ENCODE measurements at regions not wholly inside any gene's neighbourhood (a gene's known extent, or its start where the extent isn't known, plus 50 kb on each side); places are given as distances from the start of the nearest gene placed in this dataset.

DNA sequence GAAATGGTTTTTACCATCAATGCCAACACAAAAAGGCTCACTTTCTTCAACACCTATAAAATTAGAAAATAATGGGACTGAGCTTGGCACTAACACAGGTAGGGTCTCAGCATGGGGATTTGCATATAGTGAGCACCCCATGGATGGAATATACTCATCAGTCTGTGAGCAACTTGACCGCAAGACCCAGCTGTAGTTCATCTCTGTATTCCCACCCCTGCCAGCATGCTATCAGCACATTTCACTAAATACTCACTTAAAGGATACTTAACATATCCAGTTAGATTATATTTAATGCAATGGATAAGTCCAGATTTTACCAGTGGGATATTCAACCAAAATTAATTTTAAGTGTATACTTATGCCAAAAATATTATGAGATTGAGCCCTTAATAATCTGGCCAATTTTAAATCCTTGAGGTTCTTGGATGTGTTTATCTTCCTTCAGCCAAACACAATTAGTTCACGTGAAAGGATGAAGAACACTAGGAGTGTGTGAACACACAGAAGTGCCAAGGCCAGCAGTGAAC, 66.7 kb downstream of the C16orf95 start:
- peaks cover 3% of the 10 kb centered on the region for H3K27me3 ChIP-seq (ENCODE audit: insufficient read depth, low read length)
- H3K4me1 ChIP-seq (ENCODE audit: insufficient read depth, low read length), result no peaks in the 10 kb centered on the region
- Mint-ChIP-seq H3K36me3 (ENCODE audit: low read depth, unreplicated experiment) (peaks cover 1% of the 10 kb centered on the region), H3K9me3 (ENCODE audit: unreplicated experiment) (peaks cover 2% of the 10 kb centered on the region), H3K4me3 (ENCODE audit: unreplicated experiment) (no peak overlapping the region), H3K4me1 (ENCODE audit: low read depth, unreplicated experiment) (peaks cover 2% of the 10 kb centered on the region), H3K27me3 (ENCODE audit: low read depth, unreplicated experiment) (peaks cover 27% of the 10 kb centered on the region), H3K27ac (ENCODE audit: unreplicated experiment) (no peak overlapping the region)
- DNase-seq (ENCODE audit: low read depth) (no peak), FAIRE-seq (no peak)
- H4K20me1 ChIP-seq (ENCODE audit: insufficient read depth, low read length), result no peaks in the 10 kb centered on the region
- H3K27ac ChIP-seq (ENCODE audit: low read depth, low read length), result no peak overlapping the region
- H3K79me2 ChIP-seq (ENCODE audit: insufficient read depth, low read length), result no peaks in the 10 kb centered on the region
- H3K36me3 ChIP-seq (ENCODE audit: insufficient read depth, low read length), result no peaks in the 10 kb centered on the region
- H3K9ac ChIP-seq (ENCODE audit: low read length), result no peak overlapping the region
- no peaks in the 10 kb centered on the region for H3K9me3 ChIP-seq (ENCODE audit: insufficient read depth, low read depth, low read length)
- no peak for TF ChIP-seq EZH2 (IDR thresholded peaks at IDR 0.05; ENCODE audit: insufficient read depth, low read length)
- TF ChIP-seq, protein P1, sequence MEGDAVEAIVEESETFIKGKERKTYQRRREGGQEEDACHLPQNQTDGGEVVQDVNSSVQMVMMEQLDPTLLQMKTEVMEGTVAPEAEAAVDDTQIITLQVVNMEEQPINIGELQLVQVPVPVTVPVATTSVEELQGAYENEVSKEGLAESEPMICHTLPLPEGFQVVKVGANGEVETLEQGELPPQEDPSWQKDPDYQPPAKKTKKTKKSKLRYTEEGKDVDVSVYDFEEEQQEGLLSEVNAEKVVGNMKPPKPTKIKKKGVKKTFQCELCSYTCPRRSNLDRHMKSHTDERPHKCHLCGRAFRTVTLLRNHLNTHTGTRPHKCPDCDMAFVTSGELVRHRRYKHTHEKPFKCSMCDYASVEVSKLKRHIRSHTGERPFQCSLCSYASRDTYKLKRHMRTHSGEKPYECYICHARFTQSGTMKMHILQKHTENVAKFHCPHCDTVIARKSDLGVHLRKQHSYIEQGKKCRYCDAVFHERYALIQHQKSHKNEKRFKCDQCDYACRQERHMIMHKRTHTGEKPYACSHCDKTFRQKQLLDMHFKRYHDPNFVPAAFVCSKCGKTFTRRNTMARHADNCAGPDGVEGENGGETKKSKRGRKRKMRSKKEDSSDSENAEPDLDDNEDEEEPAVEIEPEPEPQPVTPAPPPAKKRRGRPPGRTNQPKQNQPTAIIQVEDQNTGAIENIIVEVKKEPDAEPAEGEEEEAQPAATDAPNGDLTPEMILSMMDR (IDR thresholded peaks at IDR 0.05; ENCODE audit: insufficient read depth, low read depth, low read length), result no peak
- no peak overlapping the region for H3K4me2 ChIP-seq (ENCODE audit: low read length)
- H3K4me3 ChIP-seq (ENCODE audit: insufficient read depth, low read depth, low read length), result no peak overlapping the region
- H2AFZ ChIP-seq (ENCODE audit: low read depth, low read length), result no peak overlapping the region

DNA sequence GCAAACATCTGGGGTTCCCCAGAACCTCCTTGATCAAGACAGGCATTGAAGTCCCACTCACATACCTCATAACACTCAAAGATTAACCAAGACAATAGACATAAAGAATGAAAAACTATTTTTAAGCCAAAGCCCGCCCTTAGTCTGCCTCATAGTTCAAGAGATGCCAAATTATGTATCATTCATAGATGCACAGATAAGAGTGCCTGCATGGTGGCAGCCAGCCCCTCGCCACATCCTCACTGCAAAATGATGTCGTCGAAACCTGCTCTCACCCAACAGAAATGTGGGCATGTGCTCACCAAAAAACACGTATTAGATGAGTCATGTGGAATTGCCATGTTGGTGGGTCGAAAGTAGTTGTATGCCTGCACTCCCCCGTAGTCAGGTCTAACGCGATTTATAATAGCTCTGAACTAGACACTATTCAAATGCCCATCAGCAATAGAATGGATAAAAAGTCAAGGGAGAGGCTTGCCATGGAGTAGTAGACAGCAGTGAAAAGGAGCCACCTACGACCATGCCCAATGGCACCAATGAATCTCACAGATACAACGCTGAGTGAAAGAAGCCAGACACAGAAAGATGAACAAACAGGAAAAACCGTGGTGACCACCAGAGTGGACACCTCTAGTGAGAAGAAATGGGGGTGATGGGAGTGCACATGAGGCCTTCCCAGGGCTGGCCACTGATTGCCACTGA, 64.8 kb downstream of the C16orf95 start:
- H3K27ac ChIP-seq (ENCODE audit: low read depth, low read length), result no peak overlapping the region
- no peak overlapping the region for H3K4me2 ChIP-seq (ENCODE audit: low read length)
- H3K27me3 ChIP-seq (ENCODE audit: insufficient read depth, low read length), result peaks cover 3% of the 10 kb centered on the region
- no peak for TF ChIP-seq EZH2 (IDR thresholded peaks at IDR 0.05; ENCODE audit: insufficient read depth, low read length)
- TF ChIP-seq, protein P1 (IDR thresholded peaks at IDR 0.05; ENCODE audit: insufficient read depth, low read depth, low read length), result no peak
- peaks cover 30% of the 10 kb centered on the region for H3K27me3 Mint-ChIP-seq (ENCODE audit: low read depth, unreplicated experiment)
- FAIRE-seq (no peak), DNase-seq (ENCODE audit: low read depth) (peak; percentile 47)
- no peak overlapping the region for H3K4me3 Mint-ChIP-seq (ENCODE audit: unreplicated experiment)
- H3K4me1 ChIP-seq (ENCODE audit: insufficient read depth, low read length), result no peaks in the 10 kb centered on the region
- no peak overlapping the region for H3K27ac Mint-ChIP-seq (ENCODE audit: unreplicated experiment)
- no peak overlapping the region for H2AFZ ChIP-seq (ENCODE audit: low read depth, low read length)
- peaks cover 2% of the 10 kb centered on the region for H3K4me1 Mint-ChIP-seq (ENCODE audit: low read depth, unreplicated experiment)
- H3K4me3 ChIP-seq (ENCODE audit: insufficient read depth, low read depth, low read length), result no peak overlapping the region
- H3K36me3 Mint-ChIP-seq (ENCODE audit: low read depth, unreplicated experiment), result peaks cover 1% of the 10 kb centered on the region
- no peaks in the 10 kb centered on the region for H3K36me3 ChIP-seq (ENCODE audit: insufficient read depth, low read length)
- H3K79me2 ChIP-seq (ENCODE audit: insufficient read depth, low read length), result no peaks in the 10 kb centered on the region
- H3K9me3 ChIP-seq (ENCODE audit: insufficient read depth, low read depth, low read length), result no peaks in the 10 kb centered on the region
- H4K20me1 ChIP-seq (ENCODE audit: insufficient read depth, low read length), result no peaks in the 10 kb centered on the region
- H3K9me3 Mint-ChIP-seq (ENCODE audit: unreplicated experiment), result peaks cover 2% of the 10 kb centered on the region
- no peak overlapping the region for H3K9ac ChIP-seq (ENCODE audit: low read length)

Data from astrocyte (in vitro differentiated cells and primary cell).